HG03045 (cell line): ENCODE measurements at regions not wholly inside any gene's neighbourhood (a gene's known extent, or its start where the extent isn't known, plus 50 kb on each side); places are given as distances from the start of the nearest gene placed in this dataset.

Experiments
- ATAC-seq: cut with Tn5 transposase; IDR thresholded peaks from one replicate; pipeline ENCODE4 v1.9.1; 2021; ENCODE audit warnings: mild to moderate bottlenecking, moderate library complexity; ENCODE audit not compliant: unreplicated experiment

GRCh38 chr11:15650105-15650938 lies 535.6 kb downstream of the INSC start:
- peak; percentile 96 for ATAC-seq

GRCh38 chr11:15651033-15651432 lies 536.3 kb downstream of the INSC start:
- no peak for ATAC-seq

GRCh38 chr11:15651816-15652215 lies 537.1 kb downstream of the INSC start:
- no peak for ATAC-seq

GRCh38 chr11:15653191-15653710 lies 538.5 kb downstream of the INSC start:
- no peak for ATAC-seq

GRCh38 chr11:15654451-15654850 lies 539.7 kb downstream of the INSC start:
- no peak for ATAC-seq

- no peak for ATAC-seq
These were observed 540.8 kb downstream of the INSC start for GRCh38 chr11:15655552-15655951.

GRCh38 chr11:15657264-15657663 lies 542.5 kb downstream of the INSC start:
- ATAC-seq, result no peak

GRCh38 chr11:15660496-15660895 lies 545.8 kb downstream of the INSC start:
- no peak for ATAC-seq

GRCh38 chr11:15662285-15662684 lies 547.6 kb downstream of the INSC start:
- no peak for ATAC-seq

GRCh38 chr11:15663777-15664218 lies 549.1 kb downstream of the INSC start:
- no peak for ATAC-seq

GRCh38 chr11:15665368-15665871 lies 550.7 kb downstream of the INSC start:
- no peak for ATAC-seq

GRCh38 chr11:15667127-15667725 lies 552.5 kb downstream of the INSC start:
- ATAC-seq, result no peak

- ATAC-seq, result no peak
These were observed 554.0 kb downstream of the INSC start for GRCh38 chr11:15668718-15669117.

GRCh38 chr11:15670520-15671070 lies 555.9 kb downstream of the INSC start:
- no peak for ATAC-seq

GRCh38 chr11:15671216-15671615 lies 556.5 kb downstream of the INSC start:
- ATAC-seq, result no peak

- ATAC-seq, result no peak
These were observed 558.1 kb downstream of the INSC start for GRCh38 chr11:15672825-15673224.

- ATAC-seq, result no peak
These were observed 558.7 kb downstream of the INSC start for GRCh38 chr11:15673408-15673831.

GRCh38 chr11:15674756-15675155 lies 560.0 kb downstream of the INSC start:
- ATAC-seq, result no peak

- no peak for ATAC-seq
These were observed 561.0 kb downstream of the INSC start for GRCh38 chr11:15675683-15676082.

GRCh38 chr11:15677181-15677580 lies 562.5 kb downstream of the INSC start:
- ATAC-seq, result no peak

GRCh38 chr11:15683528-15683927 lies 568.8 kb downstream of the INSC start:
- no peak for ATAC-seq

GRCh38 chr11:15685306-15685705 lies 570.6 kb downstream of the INSC start:
- no peak for ATAC-seq
